Glutamatergic neuron (in vitro differentiated cells): ENCODE measurements at regions not wholly inside any gene's neighbourhood (a gene's known extent, or its start where the extent isn't known, plus 50 kb on each side); places are given as distances from the start of the nearest gene placed in this dataset.

Experiments used
- DNase-seq: peaks from one replicate; pipeline ENCODE4 v3.0.0; 2022
- H3K27ac Mint-ChIP-seq: one replicate; pipeline ENCODE4 v1.8.0; 2020; ENCODE audit warnings: mild to moderate bottlenecking, mixed read lengths, inconsistent platforms; ENCODE audit not compliant: unreplicated experiment
- H3K27me3 Mint-ChIP-seq: one replicate; pipeline ENCODE4 v1.8.0; 2020; ENCODE audit warnings: mild to moderate bottlenecking, moderate library complexity, mixed read lengths, inconsistent platforms; ENCODE audit not compliant: unreplicated experiment
- H3K36me3 Mint-ChIP-seq: one replicate; pipeline ENCODE4 v1.8.0; 2020; ENCODE audit warnings: mild to moderate bottlenecking, mixed read lengths, inconsistent platforms; ENCODE audit not compliant: unreplicated experiment
- H3K4me1 Mint-ChIP-seq: one replicate; pipeline ENCODE4 v1.8.0; 2020; ENCODE audit warnings: mild to moderate bottlenecking, low read depth, mixed read lengths, inconsistent platforms; ENCODE audit not compliant: unreplicated experiment
- H3K4me3 Mint-ChIP-seq: one replicate; pipeline ENCODE4 v1.8.0; 2020; ENCODE audit warnings: mild to moderate bottlenecking, mixed read lengths, inconsistent platforms; ENCODE audit not compliant: unreplicated experiment
- H3K9me3 Mint-ChIP-seq: one replicate; pipeline ENCODE4 v1.8.0; 2020; ENCODE audit warnings: mild to moderate bottlenecking, moderate library complexity, mixed read lengths, inconsistent platforms; ENCODE audit not compliant: unreplicated experiment
- TF ChIP-seq, protein P1 (sequence below): fragments of 200-600 bp; sonication (generic); IDR thresholded peaks from one replicate; pipeline ENCODE4 v1.5.0; 2021; ENCODE audit not compliant: partially characterized antibody, unreplicated experiment

DNA sequence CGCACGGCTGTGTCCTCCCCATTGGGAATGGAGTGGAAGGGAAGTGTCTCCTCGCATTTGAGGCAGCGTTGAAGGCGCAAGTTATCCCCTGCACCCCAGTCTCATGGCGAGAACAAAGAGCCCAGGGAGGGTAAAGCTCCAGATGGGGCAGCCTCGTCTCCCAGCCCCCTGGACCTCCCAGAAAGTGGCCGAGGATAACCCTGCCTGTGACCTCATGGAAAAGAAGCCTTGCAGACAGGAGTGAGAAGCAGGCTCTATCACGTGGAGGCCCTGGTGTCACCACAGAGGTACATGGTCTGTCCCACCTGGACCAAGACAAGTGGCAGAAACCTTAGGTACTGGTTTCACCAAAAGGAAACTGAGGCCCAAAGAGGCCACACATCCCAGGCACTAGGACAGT, 134.8 kb upstream of the RPS6KA2 start:
- no peaks in the 10 kb centered on the region for H3K9me3 Mint-ChIP-seq
- DNase-seq = no peak
- no peak overlapping the region for H3K27ac Mint-ChIP-seq
- TF ChIP-seq, protein P1, sequence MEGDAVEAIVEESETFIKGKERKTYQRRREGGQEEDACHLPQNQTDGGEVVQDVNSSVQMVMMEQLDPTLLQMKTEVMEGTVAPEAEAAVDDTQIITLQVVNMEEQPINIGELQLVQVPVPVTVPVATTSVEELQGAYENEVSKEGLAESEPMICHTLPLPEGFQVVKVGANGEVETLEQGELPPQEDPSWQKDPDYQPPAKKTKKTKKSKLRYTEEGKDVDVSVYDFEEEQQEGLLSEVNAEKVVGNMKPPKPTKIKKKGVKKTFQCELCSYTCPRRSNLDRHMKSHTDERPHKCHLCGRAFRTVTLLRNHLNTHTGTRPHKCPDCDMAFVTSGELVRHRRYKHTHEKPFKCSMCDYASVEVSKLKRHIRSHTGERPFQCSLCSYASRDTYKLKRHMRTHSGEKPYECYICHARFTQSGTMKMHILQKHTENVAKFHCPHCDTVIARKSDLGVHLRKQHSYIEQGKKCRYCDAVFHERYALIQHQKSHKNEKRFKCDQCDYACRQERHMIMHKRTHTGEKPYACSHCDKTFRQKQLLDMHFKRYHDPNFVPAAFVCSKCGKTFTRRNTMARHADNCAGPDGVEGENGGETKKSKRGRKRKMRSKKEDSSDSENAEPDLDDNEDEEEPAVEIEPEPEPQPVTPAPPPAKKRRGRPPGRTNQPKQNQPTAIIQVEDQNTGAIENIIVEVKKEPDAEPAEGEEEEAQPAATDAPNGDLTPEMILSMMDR = no peak
- peaks cover 5% of the 10 kb centered on the region for H3K27me3 Mint-ChIP-seq
- peaks cover 24% of the 10 kb centered on the region for H3K4me1 Mint-ChIP-seq
- no peaks in the 10 kb centered on the region for H3K36me3 Mint-ChIP-seq
- no peak overlapping the region for H3K4me3 Mint-ChIP-seq

DNA sequence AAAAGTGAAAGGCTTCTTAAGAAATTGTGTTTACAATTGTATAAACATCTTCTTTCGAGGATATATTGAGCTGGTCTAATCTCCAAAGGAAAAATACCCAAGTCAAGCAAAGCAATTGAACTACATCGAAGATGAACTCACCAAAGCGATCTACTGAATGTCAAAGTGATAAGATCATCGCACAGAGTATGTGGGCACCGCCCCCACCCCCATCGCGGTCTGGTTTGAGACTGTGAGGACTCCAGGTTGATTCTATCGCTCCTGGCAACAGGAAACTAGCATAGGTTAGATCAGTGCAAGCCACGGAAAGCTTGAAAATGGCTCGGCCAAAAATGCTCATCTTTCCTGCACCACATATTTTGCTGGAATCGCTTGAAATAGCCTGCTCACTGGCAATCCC, 133.2 kb upstream of the RPS6KA2 start:
- H3K4me1 Mint-ChIP-seq = peaks cover 21% of the 10 kb centered on the region
- no peak for DNase-seq
- H3K36me3 Mint-ChIP-seq = no peaks in the 10 kb centered on the region
- no peaks in the 10 kb centered on the region for H3K9me3 Mint-ChIP-seq
- no peak overlapping the region for H3K27ac Mint-ChIP-seq
- peaks cover 3% of the 10 kb centered on the region for H3K27me3 Mint-ChIP-seq
- TF ChIP-seq, protein P1 = no peak
- H3K4me3 Mint-ChIP-seq = no peak overlapping the region

DNA sequence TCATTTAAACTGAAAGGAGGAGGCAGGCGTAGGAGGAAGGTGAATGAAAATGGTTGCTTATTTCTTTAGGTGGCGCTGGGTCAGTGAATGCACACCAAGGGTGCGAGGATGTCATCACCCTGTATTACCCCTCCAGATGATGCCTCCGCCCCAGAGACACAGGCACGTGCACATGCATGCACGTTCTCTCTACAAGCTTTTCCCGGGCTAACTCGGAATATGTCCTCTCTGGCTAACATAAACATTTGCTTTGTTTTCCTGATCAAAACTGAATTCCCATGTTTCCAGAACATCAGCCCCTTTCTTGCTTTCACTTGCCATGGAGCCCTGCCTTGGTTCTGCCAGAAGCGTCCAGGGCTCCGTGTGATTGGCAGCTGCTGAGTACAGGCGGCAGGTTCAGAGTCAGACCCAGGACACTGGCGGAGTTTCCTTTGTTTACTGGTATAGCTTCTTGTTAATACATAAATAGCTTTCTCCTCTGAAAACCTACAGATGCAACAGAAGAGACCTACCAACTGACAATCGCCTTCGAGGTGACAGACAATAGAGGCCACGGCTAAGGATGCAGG, 131.2 kb upstream of the RPS6KA2 start:
- no peaks in the 10 kb centered on the region for H3K9me3 Mint-ChIP-seq
- TF ChIP-seq, protein P1 = no peak
- peak overlapping the region; percentile 82 for H3K27ac Mint-ChIP-seq
- H3K4me3 Mint-ChIP-seq = no peak overlapping the region
- peaks cover 20% of the 10 kb centered on the region for H3K4me1 Mint-ChIP-seq
- H3K36me3 Mint-ChIP-seq = no peaks in the 10 kb centered on the region
- no peak for DNase-seq
- H3K27me3 Mint-ChIP-seq = peaks cover 3% of the 10 kb centered on the region

DNA sequence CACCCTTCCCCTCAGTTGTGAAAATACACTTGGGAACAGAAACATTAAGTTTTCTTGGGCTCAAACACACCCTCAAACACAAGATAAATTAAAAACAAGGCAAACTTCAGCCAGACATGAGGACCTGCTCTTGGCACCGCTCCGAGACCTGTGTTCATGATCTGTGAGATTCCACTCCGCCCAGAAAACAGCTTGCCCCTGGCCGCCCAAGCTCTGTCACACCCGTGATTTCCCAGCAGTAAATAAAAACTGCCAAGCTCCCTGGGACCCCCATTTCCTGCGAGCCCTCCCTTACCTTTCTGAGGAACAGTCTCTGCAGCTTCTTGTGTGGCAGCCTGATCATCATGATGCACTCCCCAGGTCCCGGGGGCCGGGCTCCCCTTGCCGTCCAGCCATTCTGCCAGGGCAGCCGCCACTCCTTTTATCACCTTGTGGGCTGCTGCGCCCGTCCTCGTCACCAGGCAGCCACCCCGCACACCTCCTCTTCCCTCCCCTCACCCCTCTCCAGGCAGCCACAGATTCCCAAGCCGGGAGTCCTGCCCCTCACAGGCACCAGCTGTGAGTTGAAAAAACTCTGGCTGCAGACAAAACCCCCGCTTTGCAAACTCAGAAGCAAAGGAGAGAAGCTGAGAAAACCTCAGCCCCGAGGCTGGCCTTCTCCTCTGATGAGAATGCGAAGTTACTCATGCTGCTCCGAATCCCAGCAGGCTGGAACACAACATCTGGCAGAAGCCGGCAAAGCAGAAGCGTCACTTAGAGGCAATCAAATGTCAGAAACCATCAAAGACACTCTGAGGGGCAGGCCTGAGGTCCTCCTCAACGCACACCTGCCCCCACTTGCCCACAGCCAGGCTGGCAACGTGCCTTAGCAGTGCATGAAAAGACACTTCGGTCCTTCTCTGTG, 130.4 kb upstream of the RPS6KA2 start:
- Mint-ChIP-seq H3K4me1 (peaks cover 24% of the 10 kb centered on the region), H3K4me3 (peak overlapping the region; percentile 65), H3K27ac (peak overlapping the region; percentile 82), H3K9me3 (no peaks in the 10 kb centered on the region), H3K27me3 (peaks cover 3% of the 10 kb centered on the region), H3K36me3 (no peaks in the 10 kb centered on the region)
- DNase-seq = no peak
- TF ChIP-seq, protein P1 = no peak
